CD14-positive monocyte (primary cell): ENCODE measurements at regions not wholly inside any gene's neighbourhood (a gene's known extent, or its start where the extent isn't known, plus 50 kb on each side); places are given as distances from the start of the nearest gene placed in this dataset.

ENCODE experiments used
- DNase-seq, 3 donors: peaks; one replicate each; pipeline ENCODE4 v3.0.0-alpha.2; 2011 to 2022
- H2AFZ ChIP-seq: 2 replicates; pipeline ENCODE4 v1.6.0; 2012; ENCODE audit warnings: mild to moderate bottlenecking, low read depth, low read length, inconsistent platforms; ENCODE audit not compliant: insufficient read depth, poor library complexity, severe bottlenecking
- H3K27ac ChIP-seq, 2 donors: 1 replicate in 1 of 2; 2 replicates in 1 of 2; pipeline ENCODE4 v1.5.1; 2012 to 2013; ENCODE audit warnings: low read length in 2 of 2, control low read depth in 1 of 2, inconsistent platforms in 1 of 2, low read depth in 1 of 2, mild to moderate bottlenecking in 1 of 2
- H3K27me3 ChIP-seq, 2 donors: one replicate each; pipeline versions ENCODE4 v1.6.0 to v1.6.1; 2011 to 2013; ENCODE audit warnings: low read length in 2 of 2; ENCODE audit not compliant: control insufficient read depth in 2 of 2, insufficient read depth in 2 of 2
- H3K36me3 ChIP-seq, 2 donors: replicated peaks in 1 of 2; 1 replicate in 1 of 2; 2 replicates in 1 of 2; pipeline versions ENCODE4 v1.5.1 to v1.6.1; 2012 to 2013; ENCODE audit warnings: low read length in 2 of 2, control low read depth in 1 of 2, inconsistent platforms in 1 of 2, mild to moderate bottlenecking in 1 of 2; ENCODE audit not compliant: insufficient read depth in 2 of 2, control insufficient read depth in 1 of 2
- H3K4me1 ChIP-seq, 2 donors: 1 replicate in 1 of 2; 2 replicates in 1 of 2; pipeline versions ENCODE4 v1.5.1 to v1.6.1; 2012 to 2013; ENCODE audit warnings: low read length in 2 of 2, control low read depth in 1 of 2, inconsistent platforms in 1 of 2, mild to moderate bottlenecking in 1 of 2, moderate library complexity in 1 of 2; ENCODE audit not compliant: insufficient read depth in 2 of 2, control insufficient read depth in 1 of 2
- H3K4me2 ChIP-seq: replicated peaks from 2 replicates; pipeline ENCODE3; 2012; ENCODE audit warnings: low read length, moderate library complexity, mild to moderate bottlenecking; ENCODE audit not compliant: poor library complexity, severe bottlenecking; ENCODE audit errors: extremely low read depth
- H3K4me3 ChIP-seq, 3 experiments: fragments of 200-600 bp in 1 of 3; sonication (generic) in 1 of 3; replicated peaks in 1 of 3; 1 replicate in 2 of 3; 2 replicates in 1 of 3; pipeline ENCODE4 v1.5.1; 2011 to 2013; ENCODE audit warnings: low read length in 3 of 3, mild to moderate bottlenecking in 3 of 3, control low read depth in 2 of 3, low read depth in 2 of 3, inconsistent platforms in 1 of 3, moderate library complexity in 1 of 3
- H3K79me2 ChIP-seq: 2 replicates; pipeline ENCODE4 v1.6.0; 2012; ENCODE audit warnings: mild to moderate bottlenecking, control low read depth, inconsistent platforms, low read length, moderate library complexity; ENCODE audit not compliant: insufficient read depth
- H3K9ac ChIP-seq: 2 replicates; pipeline ENCODE4 v1.6.0; 2017; ENCODE audit warnings: low read length, mild to moderate bottlenecking; ENCODE audit not compliant: insufficient read depth, poor library complexity, severe bottlenecking
- H3K9me3 ChIP-seq, 2 donors: replicated peaks in 1 of 2; 1 replicate in 1 of 2; 2 replicates in 1 of 2; pipeline versions ENCODE4 v1.5.1 to v1.6.1; 2012 to 2013; ENCODE audit warnings: low read length in 2 of 2, control low read depth in 1 of 2; ENCODE audit not compliant: control insufficient read depth in 1 of 2, insufficient read depth in 1 of 2
- H4K20me1 ChIP-seq: 2 replicates; pipeline ENCODE4 v1.6.0; 2012; ENCODE audit warnings: mild to moderate bottlenecking, low read length, control low read depth, moderate library complexity; ENCODE audit not compliant: insufficient read depth
- H3K27ac Mint-ChIP-seq, 7 donors: one replicate each; pipeline ENCODE4 v1.8.0; 2020; ENCODE audit warnings: mild to moderate bottlenecking in 7 of 7, mixed read lengths in 7 of 7, moderate library complexity in 6 of 7, inconsistent platforms in 2 of 7
- H3K27me3 Mint-ChIP-seq, 3 donors: one replicate each; pipeline ENCODE4 v1.8.0; 2021 to 2022; ENCODE audit warnings: low read depth in 3 of 3, mild to moderate bottlenecking in 3 of 3, mixed read lengths in 3 of 3, moderate library complexity in 3 of 3, inconsistent platforms in 1 of 3
- H3K36me3 Mint-ChIP-seq, 2 donors: one replicate each; pipeline ENCODE4 v1.8.0; 2020; ENCODE audit warnings: mixed read lengths in 2 of 2, inconsistent platforms in 1 of 2, mild to moderate bottlenecking in 1 of 2
- H3K4me1 Mint-ChIP-seq: one replicate; pipeline ENCODE4 v1.8.0; 2020; ENCODE audit warnings: mild to moderate bottlenecking, mixed read lengths
- H3K4me3 Mint-ChIP-seq, 2 donors: one replicate each; pipeline ENCODE4 v1.8.0; 2020; ENCODE audit warnings: mild to moderate bottlenecking in 2 of 2, mixed read lengths in 2 of 2, moderate library complexity in 1 of 2
- H3K9me3 Mint-ChIP-seq, 7 donors: one replicate each; pipeline ENCODE4 v1.8.0; 2020 to 2022; ENCODE audit warnings: mixed read lengths in 7 of 7, mild to moderate bottlenecking in 6 of 7, moderate library complexity in 6 of 7, inconsistent platforms in 2 of 7
- CTCF ChIP-seq: fragments of 200-600 bp; IDR thresholded peaks from one replicate; pipeline ENCODE4 v1.8.0; 2022; ENCODE audit warnings: antibody characterized with exemption, mild to moderate bottlenecking
- intact Hi-C, 2 donors: fragments of 100-400 bp; cut with micrococcal nuclease; formaldehyde crosslinking; loops; one replicate each; pipeline versions ENCODE4 v1.15.0 to v1.15.1; 2023

- Mint-ChIP-seq H3K27me3 (peaks cover 0 to 3% (median 2%) of the 10 kb centered on the region in 3 donors), H3K9me3 (no peaks in the 10 kb centered on the region), H3K4me3 (no peak overlapping the region), H3K27ac (no peak overlapping the region), H3K36me3 (no peaks in the 10 kb centered on the region), H3K4me1 (peaks cover 25% of the 10 kb centered on the region)
- H3K27ac ChIP-seq = no peak overlapping the region
- H4K20me1 ChIP-seq = no peaks in the 10 kb centered on the region
- H3K4me1 ChIP-seq = peaks cover 26% of the 10 kb centered on the region in 2 donors
- no peak for DNase-seq
- no peak for TF ChIP-seq CTCF
- intact Hi-C loops = no loop called here
- no peak overlapping the region for H3K4me2 ChIP-seq
- no peaks in the 10 kb centered on the region for H3K9me3 ChIP-seq
- H3K9ac ChIP-seq = no peak overlapping the region
- no peak overlapping the region for H3K4me3 ChIP-seq
- H3K79me2 ChIP-seq = no peaks in the 10 kb centered on the region
- H3K36me3 ChIP-seq = no peaks in the 10 kb centered on the region
- no peaks in the 10 kb centered on the region for H3K27me3 ChIP-seq
- H2AFZ ChIP-seq = no peak overlapping the region
Observed at GRCh38 chr15:94056314-94056713, 175.0 kb upstream of the MCTP2 start.

GRCh38 chr15:94053626-94054025, 177.7 kb upstream of the MCTP2 start:
- Mint-ChIP-seq H3K27me3 (peaks cover 0 to 4% (median 2%) of the 10 kb centered on the region in 3 donors), H3K4me1 (peaks cover 4% of the 10 kb centered on the region), H3K36me3 (no peaks in the 10 kb centered on the region), H3K4me3 (no peak overlapping the region), H3K9me3 (no peaks in the 10 kb centered on the region), H3K27ac (no peak overlapping the region)
- intact Hi-C loops = no loop called here
- no peak for TF ChIP-seq CTCF
- Histone ChIP-seq H3K79me2 (no peaks in the 10 kb centered on the region), H3K4me1 (peaks cover 4 to 5% of the 10 kb centered on the region in 2 donors), H3K9me3 (no peaks in the 10 kb centered on the region), H3K36me3 (no peaks in the 10 kb centered on the region), H3K9ac (no peak overlapping the region), H2AFZ (no peak overlapping the region), H3K27ac (no peak overlapping the region), H4K20me1 (no peaks in the 10 kb centered on the region), H3K4me3 (no peak overlapping the region), H3K4me2 (no peak overlapping the region), H3K27me3 (no peaks in the 10 kb centered on the region)
- DNase-seq = no peak
